ENCODE measurements at regions not wholly inside any gene's neighbourhood (a gene's known extent, or its start where the extent isn't known, plus 50 kb on each side); places are given as distances from the start of the nearest gene placed in this dataset.

- CTCF ChIA-PET (ENCODE audit: partially characterized antibody) = interaction anchor here (4.3 kb wide), 1 partner anchor 66 kb away, joined by 15 read pairs; no protein-coding TSS in a partner anchor
- Histone ChIP-seq H3K27me3 (ENCODE audit: insufficient read depth, low read length) (no peaks in the 10 kb centered on the region), H3K36me3 (ENCODE audit: insufficient read depth, low read length) (no peaks in the 10 kb centered on the region), H3K9me3 (ENCODE audit: control insufficient read depth in 1 of 2, low read length in 2 of 2) (no peaks in the 10 kb centered on the region), H3K4me1 (ENCODE audit: insufficient read depth, low read length) (peaks cover 25% of the 10 kb centered on the region), H3K27ac (ENCODE audit: low read depth, low read length) (no peak overlapping the region), H3K4me3 (ENCODE audit: low read length in 2 of 2) (no peak overlapping the region)
- DNase-seq = no peak
- peaks cover 0 to 3% of the 10 kb centered on the region in 2 donors for H3K36me3 Mint-ChIP-seq
- H3K27me3 Mint-ChIP-seq = no peaks in the 10 kb centered on the region
- no peaks in the 10 kb centered on the region for H3K9me3 Mint-ChIP-seq
- POLR2A ChIA-PET (ENCODE audit: partially characterized antibody) = interaction anchor here (1.3 to 2.7 kb wide), 3 partner anchors 9 to 40 kb away, joined by 3 to 18 read pairs (median 4); no protein-coding TSS in a partner anchor
- peaks cover 22 to 48% (median 37%) of the 10 kb centered on the region in 4 donors for H3K4me1 Mint-ChIP-seq
- intact Hi-C loops (cut with micrococcal nuclease) = no loop called here
- H3K4me3 Mint-ChIP-seq = no peak overlapping the region
- peak overlapping the region in 4 of 7 donors; percentile 27 to 66 (median 47) for H3K27ac Mint-ChIP-seq
Measured at GRCh38 chr6:37556881-37557644, 57.4 kb upstream of the CCDC167 start.

- Histone ChIP-seq H3K4me3 (ENCODE audit: low read length in 2 of 2) (no peak overlapping the region), H3K36me3 (ENCODE audit: insufficient read depth, low read length) (no peaks in the 10 kb centered on the region), H3K27ac (ENCODE audit: low read depth, low read length) (no peak overlapping the region), H3K9me3 (ENCODE audit: control insufficient read depth in 1 of 2, low read length in 2 of 2) (no peaks in the 10 kb centered on the region), H3K27me3 (ENCODE audit: insufficient read depth, low read length) (no peaks in the 10 kb centered on the region), H3K4me1 (ENCODE audit: insufficient read depth, low read length) (peaks cover 25% of the 10 kb centered on the region)
- peaks cover 0 to 3% of the 10 kb centered on the region in 2 donors for H3K36me3 Mint-ChIP-seq
- CTCF ChIA-PET (ENCODE audit: partially characterized antibody) = interaction anchor here (1.2 to 1.4 kb wide), 2 partner anchors 11 to 38 kb away, joined by 4 read pairs; no protein-coding TSS in a partner anchor
- no peaks in the 10 kb centered on the region for H3K9me3 Mint-ChIP-seq
- POLR2A ChIA-PET (ENCODE audit: partially characterized antibody) = interaction anchor here (2.0 to 2.5 kb wide), 2 partner anchors 38 to 51 kb away, joined by 4 to 12 read pairs; no protein-coding TSS in a partner anchor
- no peaks in the 10 kb centered on the region for H3K27me3 Mint-ChIP-seq
- intact Hi-C loops (cut with micrococcal nuclease) = no loop called here
- no peak for DNase-seq
- peaks cover 19 to 48% (median 33%) of the 10 kb centered on the region in 4 donors for H3K4me1 Mint-ChIP-seq
- H3K4me3 Mint-ChIP-seq = peak overlapping the region in 2 of 8 donors; percentile 45 to 46
- H3K27ac Mint-ChIP-seq = peak overlapping the region in 2 of 7 donors; percentile 28 to 91
Measured at GRCh38 chr6:37555040-37555781, 55.5 kb upstream of the CCDC167 start.

GRCh38 chr6:37554480-37554819 is 54.8 kb upstream of the CCDC167 start:
- no peaks in the 10 kb centered on the region for H3K27me3 Mint-ChIP-seq
- Histone ChIP-seq H3K27me3 (ENCODE audit: insufficient read depth, low read length) (no peaks in the 10 kb centered on the region), H3K27ac (ENCODE audit: low read depth, low read length) (no peak overlapping the region), H3K9me3 (ENCODE audit: control insufficient read depth in 1 of 2, low read length in 2 of 2) (no peaks in the 10 kb centered on the region), H3K4me1 (ENCODE audit: insufficient read depth, low read length) (peaks cover 18% of the 10 kb centered on the region), H3K4me3 (ENCODE audit: low read length in 2 of 2) (no peak overlapping the region), H3K36me3 (ENCODE audit: insufficient read depth, low read length) (no peaks in the 10 kb centered on the region)
- DNase-seq = no peak
- H3K36me3 Mint-ChIP-seq = peaks cover 0 to 3% of the 10 kb centered on the region in 2 donors
- CTCF ChIA-PET (ENCODE audit: partially characterized antibody) = interaction anchor here (1.4 to 1.5 kb wide), 2 partner anchors 11 to 38 kb away, joined by 4 to 7 read pairs; no protein-coding TSS in a partner anchor
- intact Hi-C loops (cut with micrococcal nuclease) = no loop called here
- no peaks in the 10 kb centered on the region for H3K9me3 Mint-ChIP-seq
- H3K4me3 Mint-ChIP-seq = no peak overlapping the region
- H3K27ac Mint-ChIP-seq = peak overlapping the region in 2 of 7 donors; percentile 21 to 54
- POLR2A ChIA-PET (ENCODE audit: partially characterized antibody) = interaction anchor here (0.7 to 2.5 kb wide), 3 partner anchors 37 to 274 kb away, joined by 3 to 12 read pairs (median 4); no protein-coding TSS in a partner anchor
- peaks cover 18 to 40% (median 30%) of the 10 kb centered on the region in 4 donors for H3K4me1 Mint-ChIP-seq

- Mint-ChIP-seq H3K27me3 (no peaks in the 10 kb centered on the region), H3K4me1 (peaks cover 21 to 40% (median 30%) of the 10 kb centered on the region in 4 donors), H3K36me3 (no peaks in the 10 kb centered on the region), H3K27ac (no peak overlapping the region), H3K4me3 (no peak overlapping the region), H3K9me3 (no peaks in the 10 kb centered on the region)
- ChIA-PET POLR2A (ENCODE audit: partially characterized antibody) (no interaction called here), CTCF (ENCODE audit: partially characterized antibody) (no interaction called here)
- no peak for DNase-seq
- Histone ChIP-seq H3K4me3 (ENCODE audit: low read length in 2 of 2) (no peak overlapping the region), H3K27ac (ENCODE audit: low read depth, low read length) (no peak overlapping the region), H3K27me3 (ENCODE audit: insufficient read depth, low read length) (no peaks in the 10 kb centered on the region), H3K36me3 (ENCODE audit: insufficient read depth, low read length) (no peaks in the 10 kb centered on the region), H3K9me3 (ENCODE audit: control insufficient read depth in 1 of 2, low read length in 2 of 2) (no peaks in the 10 kb centered on the region), H3K4me1 (ENCODE audit: insufficient read depth, low read length) (peaks cover 25% of the 10 kb centered on the region)
- intact Hi-C loops (cut with micrococcal nuclease) = no loop called here
Measured at GRCh38 chr6:37552267-37552666, 52.6 kb upstream of the CCDC167 start.

GRCh38 chr6:37551867-37552266 is 52.2 kb upstream of the CCDC167 start:
- no peaks in the 10 kb centered on the region for H3K36me3 ChIP-seq (ENCODE audit: insufficient read depth, low read length)
- H3K4me1 ChIP-seq (ENCODE audit: insufficient read depth, low read length) = peaks cover 29% of the 10 kb centered on the region
- H3K27me3 ChIP-seq (ENCODE audit: insufficient read depth, low read length) = no peaks in the 10 kb centered on the region
- intact Hi-C loops (cut with micrococcal nuclease) = no loop called here
- H3K4me3 ChIP-seq (ENCODE audit: low read length in 2 of 2) = no peak overlapping the region
- Mint-ChIP-seq H3K9me3 (no peaks in the 10 kb centered on the region), H3K4me3 (no peak overlapping the region), H3K36me3 (no peaks in the 10 kb centered on the region), H3K27ac (no peak overlapping the region), H3K4me1 (peaks cover 21 to 43% (median 31%) of the 10 kb centered on the region in 4 donors), H3K27me3 (no peaks in the 10 kb centered on the region)
- ChIA-PET POLR2A (ENCODE audit: partially characterized antibody) (interaction anchor here (0.9 kb wide), 1 partner anchor 15 kb away, joined by 3 read pairs; no protein-coding TSS in a partner anchor), CTCF (ENCODE audit: partially characterized antibody) (no interaction called here)
- no peak overlapping the region for H3K27ac ChIP-seq (ENCODE audit: low read depth, low read length)
- DNase-seq = no peak
- no peaks in the 10 kb centered on the region for H3K9me3 ChIP-seq (ENCODE audit: control insufficient read depth in 1 of 2, low read length in 2 of 2)

- no peaks in the 10 kb centered on the region for H3K9me3 Mint-ChIP-seq
- intact Hi-C loops (cut with micrococcal nuclease) = no loop called here
- H3K4me1 Mint-ChIP-seq = peaks cover 21 to 47% (median 31%) of the 10 kb centered on the region in 4 donors
- no peak overlapping the region for H3K27ac ChIP-seq (ENCODE audit: low read depth, low read length)
- DNase-seq = no peak
- no peaks in the 10 kb centered on the region for H3K27me3 ChIP-seq (ENCODE audit: insufficient read depth, low read length)
- H3K9me3 ChIP-seq (ENCODE audit: control insufficient read depth in 1 of 2, low read length in 2 of 2) = no peaks in the 10 kb centered on the region
- peaks cover 33% of the 10 kb centered on the region for H3K4me1 ChIP-seq (ENCODE audit: insufficient read depth, low read length)
- POLR2A ChIA-PET (ENCODE audit: partially characterized antibody) = interaction anchor here (0.9 kb wide), 1 partner anchor 15 kb away, joined by 3 read pairs; no protein-coding TSS in a partner anchor
- H3K36me3 ChIP-seq (ENCODE audit: insufficient read depth, low read length) = no peaks in the 10 kb centered on the region
- no peak overlapping the region for H3K4me3 Mint-ChIP-seq
- H3K27me3 Mint-ChIP-seq = no peaks in the 10 kb centered on the region
- H3K36me3 Mint-ChIP-seq = no peaks in the 10 kb centered on the region
- no peak overlapping the region for H3K27ac Mint-ChIP-seq
- no peak overlapping the region for H3K4me3 ChIP-seq (ENCODE audit: low read length in 2 of 2)
- CTCF ChIA-PET (ENCODE audit: partially characterized antibody) = no interaction called here
Measured at GRCh38 chr6:37551446-37551845, 51.8 kb upstream of the CCDC167 start.

- Mint-ChIP-seq H3K9me3 (no peaks in the 10 kb centered on the region), H3K4me3 (no peak overlapping the region), H3K27me3 (no peaks in the 10 kb centered on the region), H3K36me3 (no peaks in the 10 kb centered on the region), H3K4me1 (peaks cover 21 to 52% (median 32%) of the 10 kb centered on the region in 4 donors), H3K27ac (peak overlapping the region in 1 of 7 donors; percentile 37)
- CTCF ChIA-PET (ENCODE audit: partially characterized antibody) = no interaction called here
- H3K27me3 ChIP-seq (ENCODE audit: insufficient read depth, low read length) = no peaks in the 10 kb centered on the region
- peaks cover 36% of the 10 kb centered on the region for H3K4me1 ChIP-seq (ENCODE audit: insufficient read depth, low read length)
- no peaks in the 10 kb centered on the region for H3K36me3 ChIP-seq (ENCODE audit: insufficient read depth, low read length)
- no peak overlapping the region for H3K4me3 ChIP-seq (ENCODE audit: low read length in 2 of 2)
- POLR2A ChIA-PET (ENCODE audit: partially characterized antibody) = interaction anchor here (0.9 to 1.2 kb wide), 2 partner anchors 15 to 33 kb away, joined by 3 read pairs; no protein-coding TSS in a partner anchor
- DNase-seq = no peak
- no peak overlapping the region for H3K27ac ChIP-seq (ENCODE audit: low read depth, low read length)
- no peaks in the 10 kb centered on the region for H3K9me3 ChIP-seq (ENCODE audit: control insufficient read depth in 1 of 2, low read length in 2 of 2)
- intact Hi-C loops (cut with micrococcal nuclease) = no loop called here
Measured at GRCh38 chr6:37551002-37551401, 51.3 kb upstream of the CCDC167 start.

Measured in CD4-positive, alpha-beta memory T cell (primary cell).